SKM-1 treated with dmso at 0.1 percent for 144 hours (cell line): ENCODE measurements at regions not wholly inside any gene's neighbourhood (a gene's known extent, or its start where the extent isn't known, plus 50 kb on each side); places are given as distances from the start of the nearest gene placed in this dataset.
A peak's percentile ranks its signal among the peaks of the same experiment; 100 is the strongest.

Experiments used
- DNase-seq: peaks from one replicate; lab custom pipeline; 2025; ENCODE audit not compliant: unreplicated experiment; lab: John Stamatoyannopoulos, UW

DNA sequence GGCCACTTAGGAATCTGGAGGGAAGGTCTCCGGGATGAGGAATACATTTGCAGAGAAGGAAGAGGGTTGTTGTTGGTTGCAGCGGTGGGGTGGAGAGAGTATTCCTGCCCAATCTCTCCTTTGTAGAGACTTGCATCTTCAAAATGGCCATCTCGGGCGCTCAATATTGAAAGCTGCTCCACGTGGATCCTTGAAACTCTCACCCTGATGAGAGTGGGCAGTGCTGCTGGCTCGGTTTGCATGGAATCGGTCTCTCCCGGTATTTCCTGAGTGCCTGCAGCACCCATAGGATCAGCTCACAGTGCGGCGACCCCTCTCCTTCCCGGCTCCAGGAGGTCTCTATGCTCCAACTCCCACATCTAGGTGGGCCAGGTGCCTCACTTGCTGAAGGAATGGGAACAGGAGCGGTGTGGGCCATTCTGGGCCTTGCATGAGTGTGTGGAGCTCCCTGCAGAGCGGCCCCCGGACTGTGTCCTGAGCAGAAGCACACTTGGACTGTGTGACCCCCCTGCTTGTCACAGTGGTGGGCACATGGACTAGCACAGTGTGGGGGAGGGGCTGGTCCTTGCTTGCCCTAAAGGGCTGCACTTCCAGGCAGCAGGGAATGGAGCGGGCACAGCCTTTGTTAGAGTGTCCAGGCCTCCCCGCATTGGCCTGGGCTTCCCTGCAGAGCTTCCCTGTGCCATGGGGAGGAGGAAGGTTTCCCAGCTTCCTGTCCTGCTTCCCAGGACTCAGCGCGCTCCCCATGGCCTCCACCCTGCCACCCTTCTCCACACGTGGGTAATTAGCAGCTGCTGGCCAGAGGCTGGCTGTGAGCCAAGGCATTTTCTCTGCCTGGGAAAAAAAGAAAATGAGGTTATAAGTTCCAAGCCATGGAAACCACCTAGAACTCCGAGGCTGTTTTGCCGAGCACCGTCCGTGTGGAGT is 139.3 kb downstream of the IRF8 start:
- no peak for DNase-seq

DNA sequence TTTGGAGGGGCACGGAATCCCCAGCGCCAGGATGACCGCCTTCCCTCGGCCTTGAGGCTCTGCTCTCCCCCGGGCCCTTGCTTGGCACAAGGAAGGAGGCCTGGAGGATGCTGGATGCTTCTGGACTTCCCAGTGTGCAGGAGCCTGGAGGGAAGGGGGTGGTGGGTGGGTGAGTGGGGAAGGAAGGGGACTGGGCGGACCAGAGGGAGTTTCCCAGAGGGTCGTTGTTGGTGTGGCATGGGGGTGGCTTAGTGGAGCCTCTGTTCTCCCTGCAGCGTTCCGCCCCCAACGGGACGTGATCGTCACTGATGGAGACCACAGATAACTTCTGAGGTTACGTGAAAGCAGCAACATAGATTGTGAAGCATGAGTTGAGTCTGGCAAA is 140.0 kb downstream of the IRF8 start:
- DNase-seq, result no peak

DNA sequence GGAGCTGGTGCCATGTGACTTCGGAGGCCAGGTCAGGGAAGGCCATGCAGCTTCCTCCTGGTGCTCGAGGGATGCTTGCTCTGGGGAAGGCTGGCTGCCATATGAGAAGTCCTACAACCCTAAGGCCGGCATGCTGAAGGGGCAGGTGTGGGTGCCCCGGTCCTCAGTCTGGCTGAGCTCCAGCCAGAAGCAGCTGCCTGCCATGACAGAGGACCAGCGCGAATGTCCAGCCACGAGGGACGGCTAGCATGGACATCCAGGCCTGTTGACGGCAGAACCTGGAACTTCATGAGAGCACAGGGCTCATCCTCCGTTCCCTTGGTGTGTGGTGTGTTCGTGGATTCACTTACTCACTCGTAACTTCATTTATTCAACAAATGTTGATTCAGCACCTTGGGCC is 140.6 kb downstream of the IRF8 start:
- no peak for DNase-seq

DNA sequence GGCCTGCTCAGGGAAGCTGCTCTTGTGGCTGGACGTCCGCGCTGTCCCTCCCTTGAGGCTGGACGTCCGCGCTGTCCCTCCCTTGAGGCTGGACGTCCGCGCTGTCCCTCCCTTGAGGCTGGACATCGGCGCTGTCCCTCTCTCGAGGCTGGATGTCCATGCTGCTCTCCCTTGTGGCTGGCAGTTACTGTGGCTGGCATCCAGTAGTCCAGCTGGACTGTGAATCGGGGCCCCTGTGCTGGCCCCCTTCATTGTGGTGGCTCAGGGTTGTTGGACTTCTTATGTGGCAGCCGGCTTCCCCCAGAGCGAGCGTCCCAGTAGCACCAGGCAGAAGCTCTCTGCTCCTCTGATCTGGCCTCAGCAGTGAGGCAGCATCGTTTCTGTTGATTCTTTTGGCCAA is 141.5 kb downstream of the IRF8 start:
- DNase-seq, result no peak

DNA sequence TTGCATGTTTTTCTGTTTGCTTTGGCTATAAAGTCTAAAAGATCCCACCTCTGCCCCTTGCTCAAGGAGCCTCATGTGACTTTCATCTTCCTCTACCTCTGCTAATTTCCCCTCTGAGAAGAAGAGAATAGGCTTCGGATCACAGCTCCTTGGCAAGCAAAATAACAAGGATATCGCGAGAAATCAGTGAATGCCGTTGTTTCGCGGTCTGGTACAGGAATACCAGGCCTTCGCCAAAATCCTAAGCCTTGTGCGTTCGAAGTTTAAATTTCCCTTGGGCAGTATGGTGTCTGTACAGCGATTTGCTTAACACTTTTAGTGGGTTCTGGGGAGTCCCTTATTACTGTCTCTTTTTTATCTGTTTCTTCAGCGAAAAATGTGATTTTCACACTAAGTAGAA is 142.3 kb downstream of the IRF8 start:
- DNase-seq, result no peak

DNA sequence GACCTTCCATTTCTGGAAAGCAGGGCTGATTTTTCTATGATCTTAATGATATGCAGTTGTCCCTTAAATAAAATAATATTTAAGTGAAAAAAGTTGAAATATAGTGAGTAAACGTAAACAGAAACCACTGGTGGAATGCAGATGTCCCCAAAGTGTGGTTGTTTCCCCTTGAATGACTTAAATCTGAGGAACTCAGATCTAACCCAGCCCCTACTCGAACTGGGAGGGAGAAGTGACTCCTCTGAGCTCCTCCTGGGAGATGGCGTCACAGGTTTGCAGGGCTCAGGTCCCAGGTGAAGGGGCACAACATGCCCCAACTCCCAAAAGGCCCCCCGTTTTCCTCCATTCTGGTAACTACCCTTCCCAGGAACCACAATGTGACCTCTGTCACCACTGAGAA is 142.8 kb downstream of the IRF8 start:
- DNase-seq, result no peak

DNA sequence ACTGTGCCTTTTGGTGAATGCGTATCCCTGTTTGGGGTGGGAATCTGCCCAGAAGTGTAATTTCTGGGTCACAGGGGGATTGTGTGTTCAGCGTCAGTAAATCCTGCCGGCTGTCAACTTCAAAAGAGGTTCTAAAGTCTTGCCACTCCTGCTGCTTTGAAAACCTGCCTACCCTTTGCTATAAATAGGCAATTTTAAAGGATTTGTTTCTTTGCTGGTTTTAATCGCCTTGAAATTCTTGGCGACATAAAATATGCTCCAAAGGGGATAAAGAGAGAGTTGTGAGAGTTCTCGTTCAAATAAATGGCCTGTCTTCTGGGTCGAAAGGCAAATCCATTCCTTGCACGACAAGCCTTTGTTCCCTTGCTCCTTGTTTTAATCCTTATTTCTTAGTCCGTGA is 143.4 kb downstream of the IRF8 start:
- DNase-seq, result no peak

DNA sequence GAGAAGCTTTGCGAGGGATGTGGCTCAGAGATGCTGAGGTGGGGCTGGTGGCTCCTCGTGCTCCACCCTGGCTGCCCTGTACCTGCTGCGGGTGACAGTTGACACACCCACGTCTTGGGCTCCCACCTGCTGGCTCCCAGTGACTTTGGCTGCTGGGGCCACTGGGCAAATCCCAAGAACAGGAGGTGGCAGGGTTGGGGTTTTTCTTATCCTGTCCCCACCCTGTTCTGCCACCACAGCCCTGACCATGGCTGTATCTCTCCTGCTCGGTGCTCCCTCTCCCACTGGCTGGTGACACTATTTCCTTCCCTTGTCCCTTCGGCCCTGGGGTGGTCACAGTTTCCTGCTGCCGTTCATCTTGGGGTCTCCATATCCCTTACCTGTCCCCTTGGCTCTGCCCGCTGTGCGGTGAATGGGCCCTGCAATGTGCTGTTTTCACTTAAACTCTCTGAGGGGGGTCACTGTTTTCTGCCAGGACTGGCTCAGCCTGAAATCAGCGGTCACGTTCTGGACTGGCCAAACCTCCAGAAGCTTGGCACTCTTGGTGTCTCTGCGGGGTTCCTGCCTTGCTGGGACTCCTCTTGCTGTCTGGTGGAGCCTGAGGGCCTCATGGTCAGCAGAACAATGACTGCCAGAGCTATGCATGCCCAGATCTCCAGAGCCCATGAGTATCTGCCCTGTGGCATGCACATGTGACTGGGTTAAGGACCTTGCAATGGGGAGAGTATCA is 144.2 kb downstream of the IRF8 start:
- no peak for DNase-seq

DNA sequence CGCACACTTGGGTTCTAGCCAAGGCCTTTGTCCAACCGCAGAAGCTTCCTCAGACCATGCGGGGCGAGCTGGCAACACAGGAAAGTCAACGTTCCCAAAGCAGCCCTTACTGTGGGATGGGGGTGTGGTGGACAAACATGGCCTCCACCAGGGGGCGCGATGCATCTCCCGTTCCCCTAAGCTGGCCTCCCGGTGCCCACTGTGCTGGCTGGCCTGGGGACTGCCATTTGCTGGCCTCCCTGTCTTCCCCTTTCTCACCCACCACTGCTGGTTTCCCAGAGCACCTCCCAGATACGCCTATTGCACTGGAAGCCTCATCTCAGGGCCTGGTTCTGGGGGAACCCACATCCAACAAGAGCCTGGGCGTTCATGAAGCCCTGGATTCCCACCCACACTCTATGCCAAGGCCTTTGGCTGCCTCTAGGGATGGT is 145.3 kb downstream of the IRF8 start:
- DNase-seq, result peak; percentile 21

DNA sequence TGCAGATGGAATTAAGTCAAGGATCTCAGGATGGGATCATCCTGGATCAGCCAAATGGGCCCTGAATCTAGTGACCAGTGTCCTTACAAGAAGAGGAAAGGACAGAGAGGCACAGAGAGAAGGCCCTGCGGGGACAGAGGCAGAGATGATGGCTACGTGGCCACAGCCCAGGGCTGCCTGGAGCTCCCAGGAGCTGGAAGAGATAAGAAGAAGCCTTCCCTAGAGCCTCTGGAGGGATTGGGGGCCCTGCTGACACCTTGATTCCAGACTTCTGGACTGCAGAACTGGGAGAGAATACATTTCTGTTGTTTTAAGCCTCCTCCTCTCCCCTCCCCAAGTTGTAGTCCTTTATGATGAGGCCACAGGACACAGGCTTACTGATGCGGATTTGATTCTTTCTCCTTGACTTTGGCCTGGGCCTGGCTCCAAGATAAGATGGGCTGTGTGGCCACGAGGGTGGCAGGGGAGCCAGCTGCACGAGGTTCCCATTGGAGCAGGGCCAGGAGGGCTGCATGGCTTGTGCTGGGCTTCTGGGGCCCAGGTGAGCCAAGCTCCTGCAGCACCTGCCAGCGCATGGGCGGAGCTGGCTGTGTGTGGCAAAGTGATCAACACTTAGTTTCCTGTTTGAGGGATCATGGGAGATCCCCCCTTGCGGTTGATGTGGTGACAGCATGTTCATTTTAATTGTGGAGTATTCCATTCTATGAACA is 146.1 kb downstream of the IRF8 start:
- DNase-seq, result no peak

DNA sequence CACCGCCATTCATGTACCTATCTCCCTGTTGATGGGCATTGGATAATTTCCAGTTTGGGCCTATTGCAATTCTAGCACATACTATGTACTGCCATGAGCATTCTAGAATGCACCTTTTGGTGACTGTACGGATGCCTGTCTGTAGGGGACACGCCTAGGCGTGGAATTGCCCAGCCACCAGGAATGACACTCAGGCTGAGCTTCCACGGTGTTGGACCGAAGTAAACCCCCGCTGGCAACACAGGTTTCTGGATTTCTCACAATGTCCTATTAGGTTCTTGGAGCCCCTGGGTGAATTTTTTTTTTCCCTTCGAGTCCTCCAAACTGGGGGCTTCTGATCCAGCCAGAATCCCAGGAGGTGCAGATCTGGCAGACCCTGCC is 146.6 kb downstream of the IRF8 start:
- DNase-seq, result no peak

DNA sequence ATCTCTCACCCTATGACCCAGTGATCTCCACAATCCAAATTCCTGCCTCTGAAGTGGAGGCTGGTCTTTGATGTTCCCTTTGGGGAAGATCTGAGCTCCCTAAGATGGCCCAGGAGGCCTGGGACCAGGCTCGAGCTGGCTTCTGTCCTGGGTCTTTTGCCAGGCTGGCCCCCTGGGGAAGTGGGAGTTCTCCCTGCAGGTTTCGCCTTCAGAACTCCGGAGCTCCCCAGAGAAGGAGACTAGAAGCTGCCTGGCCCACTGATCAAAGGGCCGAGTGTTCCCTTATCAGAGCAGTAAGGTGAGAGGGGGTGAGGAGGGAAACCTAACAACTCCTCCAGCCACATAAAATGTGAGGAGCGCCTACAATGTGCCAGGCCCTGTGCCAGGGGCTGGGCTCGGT is 147.1 kb downstream of the IRF8 start:
- DNase-seq, result no peak

DNA sequence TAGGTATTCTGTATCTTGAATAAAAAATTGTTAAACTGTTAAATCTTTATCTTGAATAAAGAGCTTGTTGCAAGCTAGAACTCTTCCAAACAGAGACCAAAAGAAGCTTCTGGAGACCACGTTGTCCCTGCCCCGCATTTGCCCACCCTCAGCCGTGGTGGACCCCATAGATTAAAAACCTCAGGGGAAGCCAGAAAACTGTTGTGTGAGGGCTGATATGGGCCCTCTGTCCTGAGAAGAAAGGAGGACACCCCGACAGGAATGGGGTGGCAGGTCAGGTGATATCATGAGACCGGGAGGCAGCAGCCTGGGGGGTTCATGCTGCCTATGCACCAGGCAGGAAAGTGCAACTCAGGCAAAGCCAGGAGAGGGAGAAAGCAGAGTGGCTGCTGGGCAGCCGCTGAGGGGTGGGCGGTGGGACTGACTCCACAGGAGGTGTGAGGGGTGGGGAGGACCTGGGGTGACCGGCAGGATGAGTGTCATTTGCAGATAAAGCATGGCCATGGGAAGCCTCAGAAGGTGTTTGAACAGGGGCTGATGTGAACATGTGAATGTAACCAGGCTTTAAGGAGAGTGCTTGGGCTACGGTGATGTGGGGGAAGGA is 147.8 kb downstream of the IRF8 start:
- no peak for DNase-seq

DNA sequence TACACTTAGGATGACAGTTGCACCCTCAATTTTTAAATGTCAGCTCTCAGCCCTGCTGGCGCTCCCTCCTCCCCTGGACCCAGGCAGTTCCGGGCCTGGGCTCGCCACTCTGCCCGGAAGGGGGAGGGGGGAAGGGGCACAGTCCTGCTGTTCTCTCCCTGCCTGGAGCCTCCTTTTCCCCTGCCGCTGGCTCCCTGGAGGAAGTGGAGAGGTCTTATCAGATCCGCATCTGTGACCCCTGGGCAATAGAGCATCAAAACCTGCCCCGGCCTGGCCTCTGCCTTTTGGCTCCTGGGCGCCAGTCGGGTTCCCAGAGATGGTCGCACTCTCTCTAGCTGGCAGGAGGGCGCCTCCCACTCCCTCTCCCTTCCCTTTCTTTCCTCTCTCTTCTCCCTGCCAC is 149.3 kb downstream of the IRF8 start:
- no peak for DNase-seq

DNA sequence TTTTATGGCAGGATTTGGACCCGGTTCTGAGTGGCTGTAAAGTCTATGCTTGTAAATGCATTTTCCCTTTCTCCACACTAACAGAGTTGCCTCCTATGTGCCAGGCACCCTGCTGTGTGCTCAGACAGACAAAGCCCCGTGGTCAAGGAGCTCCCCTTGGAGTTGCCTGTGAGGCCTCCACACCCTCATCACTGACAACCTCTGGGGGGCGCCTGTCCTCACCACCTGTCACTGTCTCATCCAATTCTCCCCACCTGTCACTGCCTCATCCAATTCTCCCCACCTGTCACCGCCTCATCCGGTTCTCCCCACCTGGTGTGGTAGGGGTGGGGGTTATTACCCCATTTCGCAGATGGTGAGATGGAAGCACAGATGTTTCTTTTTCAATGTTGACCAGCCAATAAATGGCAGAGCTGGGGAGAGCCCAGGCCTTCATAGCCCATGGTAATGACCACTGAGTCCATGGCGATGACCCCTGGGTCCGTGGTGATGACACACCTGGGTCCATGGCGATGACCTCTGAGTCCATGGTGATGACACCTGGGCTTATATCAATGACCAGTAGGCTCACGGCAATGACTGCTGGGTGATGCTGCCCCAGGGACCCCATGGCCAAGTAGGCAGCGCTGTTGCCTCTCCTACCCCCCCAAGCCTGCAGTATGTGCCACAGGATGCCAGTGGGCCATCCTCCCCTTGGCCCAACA is 150.1 kb downstream of the IRF8 start:
- DNase-seq, result no peak

DNA sequence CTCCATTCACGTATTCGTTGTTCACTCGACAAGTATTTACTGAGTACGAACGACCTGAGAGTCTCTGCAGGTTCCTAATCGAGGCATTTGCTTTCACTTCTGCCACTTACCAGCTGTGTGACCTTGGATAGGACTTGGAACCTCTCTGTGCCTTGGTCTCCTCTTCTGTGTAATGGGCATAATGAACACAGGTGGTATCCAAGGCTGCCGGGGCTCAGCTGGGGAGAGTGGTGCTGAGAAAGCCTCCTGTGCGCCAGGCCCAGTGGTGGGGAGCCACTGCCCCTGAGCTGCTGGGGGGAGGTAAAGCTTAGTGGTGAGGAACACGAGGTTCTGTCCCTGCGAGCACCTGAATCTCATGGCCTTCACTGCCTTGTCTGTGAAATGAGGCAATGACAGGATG is 150.7 kb downstream of the IRF8 start:
- no peak for DNase-seq

DNA sequence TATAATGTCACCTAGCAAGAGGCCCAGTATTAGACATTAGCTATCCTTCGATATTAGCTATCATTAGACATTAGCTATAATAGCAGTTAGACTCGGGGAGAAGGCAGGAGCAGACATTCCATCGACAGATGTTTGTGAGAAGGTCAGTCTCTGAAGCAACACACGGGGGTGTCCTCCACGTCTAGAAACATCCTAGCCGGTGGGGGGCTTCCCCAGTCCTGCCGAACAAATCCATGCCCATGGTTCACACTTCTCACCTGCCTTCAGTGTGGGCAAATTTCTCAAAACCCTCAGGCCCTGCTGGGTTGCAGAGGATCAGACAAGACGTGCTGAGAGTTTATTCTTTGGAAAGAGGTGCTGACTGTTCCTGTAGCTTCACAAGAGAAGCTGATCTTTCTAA is 151.1 kb downstream of the IRF8 start:
- DNase-seq, result no peak

DNA sequence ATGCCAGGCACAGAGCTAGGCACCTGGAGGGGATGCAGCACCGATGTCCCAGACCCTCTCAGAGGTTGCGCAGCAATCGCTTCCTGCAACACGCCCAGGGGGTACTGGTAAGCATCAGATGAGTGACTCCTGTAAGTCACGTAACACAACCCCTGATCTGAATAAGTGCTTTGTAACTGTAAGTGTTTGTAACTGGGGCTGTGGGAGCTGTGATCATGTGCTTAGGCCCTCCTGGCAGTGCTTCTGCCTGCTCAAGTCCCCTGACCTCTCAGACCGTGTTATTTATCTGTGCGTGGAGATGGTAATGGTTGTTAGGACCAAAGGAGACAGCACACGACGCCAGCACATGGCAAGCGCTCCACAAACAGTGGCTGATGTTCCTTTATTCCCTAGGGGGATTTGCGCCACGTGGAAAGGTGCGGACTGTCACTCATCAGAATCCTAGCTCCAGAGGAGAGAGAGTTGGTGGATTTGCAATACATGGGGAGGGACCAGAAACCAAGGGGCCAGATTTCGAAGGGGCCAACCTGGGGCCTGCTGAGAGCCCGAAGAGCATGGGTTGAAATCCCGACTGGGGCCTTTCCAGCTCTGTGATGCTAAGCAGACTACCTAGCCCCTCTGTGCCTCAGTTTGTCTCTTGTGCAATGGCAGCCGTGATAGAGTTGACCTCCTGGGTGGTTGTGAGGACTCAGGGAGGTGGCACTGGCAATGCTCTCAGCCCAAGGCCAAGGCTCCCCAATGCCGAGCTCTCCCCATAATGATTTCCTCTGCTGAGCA is 151.8 kb downstream of the IRF8 start:
- DNase-seq, result no peak

DNA sequence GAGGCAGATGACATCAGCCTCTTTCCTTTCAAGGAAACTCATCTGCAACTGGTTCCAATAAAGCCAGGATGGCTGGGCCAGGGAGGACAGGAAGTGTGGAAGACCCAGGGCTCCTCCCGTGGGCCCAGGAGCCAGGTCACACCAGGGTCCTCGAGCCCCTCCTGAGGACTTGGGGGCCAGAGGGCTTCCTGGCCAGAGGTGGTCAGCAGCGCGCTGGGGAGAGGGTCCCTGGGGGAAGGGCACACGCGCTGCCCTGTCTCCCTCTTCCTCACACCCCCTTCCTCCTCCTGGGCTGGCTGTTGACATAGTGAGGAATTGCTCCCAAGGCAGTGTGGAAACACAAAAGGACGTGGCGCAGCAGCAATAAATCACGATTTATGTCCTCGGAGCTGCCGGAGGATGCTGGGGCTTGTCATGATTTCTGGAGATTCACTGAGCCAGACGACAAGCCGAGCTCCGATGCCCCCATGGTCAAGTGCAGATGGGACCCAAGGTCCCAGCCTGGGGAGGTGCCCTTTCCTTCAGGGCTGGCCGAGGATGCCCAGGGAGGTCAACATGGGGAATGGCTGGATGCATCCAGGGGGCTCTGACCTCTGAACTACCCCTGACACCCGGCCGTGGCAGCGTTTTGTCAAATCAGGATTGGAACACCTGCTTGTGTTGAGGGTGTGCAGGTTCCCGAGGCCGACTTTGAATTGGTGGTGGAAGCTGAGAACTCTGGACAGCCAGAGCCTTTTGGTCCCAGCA is 152.6 kb downstream of the IRF8 start:
- no peak for DNase-seq
